Fibroblast of skin of abdomen (primary cell): ENCODE measurements at regions not wholly inside any gene's neighbourhood (a gene's known extent, or its start where the extent isn't known, plus 50 kb on each side); places are given as distances from the start of the nearest gene placed in this dataset.
A peak's percentile ranks its signal among the peaks of the same experiment; 100 is the strongest.

Source experiments
- DNase-seq: peaks from one replicate; pipeline ENCODE4 v3.0.0-alpha.2; 2013

DNA sequence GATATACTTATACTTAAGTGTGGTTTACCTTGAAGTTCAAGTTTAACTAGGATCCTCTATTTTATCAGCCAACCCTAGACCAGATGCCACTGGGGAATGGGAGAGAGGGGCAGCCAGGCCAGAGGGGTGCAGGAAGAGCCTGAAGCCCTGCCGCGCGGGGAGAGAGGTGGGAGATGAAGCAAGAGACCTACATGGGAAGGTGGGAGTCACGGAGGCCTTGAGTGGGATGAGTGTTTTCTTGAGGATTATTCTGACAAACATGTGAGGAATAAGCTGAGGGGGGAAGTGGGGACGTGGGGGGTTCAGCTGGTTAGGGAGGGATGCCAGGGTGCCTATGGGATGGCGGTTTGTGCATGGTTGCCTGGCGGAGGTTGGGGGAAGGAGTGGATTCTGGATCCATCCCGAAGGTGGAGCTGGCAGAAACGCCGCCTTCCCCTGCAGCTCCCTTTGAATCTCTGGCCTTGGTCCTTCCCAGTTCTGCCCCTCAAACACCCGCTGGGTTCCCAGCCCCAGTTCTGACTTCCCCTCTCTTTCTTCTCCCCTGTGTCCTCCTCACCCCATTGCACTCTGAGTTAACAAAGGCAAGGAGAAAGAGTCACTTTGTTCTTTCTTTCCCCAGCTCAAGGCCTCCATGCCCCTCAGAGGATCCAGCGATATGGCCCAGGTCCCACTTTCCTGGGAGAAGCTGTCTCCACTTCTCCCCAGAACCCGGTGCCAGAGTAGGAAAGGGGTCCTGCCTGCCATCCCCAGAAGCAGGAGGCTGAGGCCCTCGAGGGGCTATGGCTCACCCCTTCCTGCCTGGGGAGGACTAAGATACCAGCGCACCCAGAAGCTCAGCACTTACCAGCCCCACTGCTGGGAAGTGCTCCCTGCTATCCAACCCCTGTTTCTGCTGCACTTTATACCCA, 274.2 kb downstream of the UACA start:
- DNase-seq = no peak

DNA sequence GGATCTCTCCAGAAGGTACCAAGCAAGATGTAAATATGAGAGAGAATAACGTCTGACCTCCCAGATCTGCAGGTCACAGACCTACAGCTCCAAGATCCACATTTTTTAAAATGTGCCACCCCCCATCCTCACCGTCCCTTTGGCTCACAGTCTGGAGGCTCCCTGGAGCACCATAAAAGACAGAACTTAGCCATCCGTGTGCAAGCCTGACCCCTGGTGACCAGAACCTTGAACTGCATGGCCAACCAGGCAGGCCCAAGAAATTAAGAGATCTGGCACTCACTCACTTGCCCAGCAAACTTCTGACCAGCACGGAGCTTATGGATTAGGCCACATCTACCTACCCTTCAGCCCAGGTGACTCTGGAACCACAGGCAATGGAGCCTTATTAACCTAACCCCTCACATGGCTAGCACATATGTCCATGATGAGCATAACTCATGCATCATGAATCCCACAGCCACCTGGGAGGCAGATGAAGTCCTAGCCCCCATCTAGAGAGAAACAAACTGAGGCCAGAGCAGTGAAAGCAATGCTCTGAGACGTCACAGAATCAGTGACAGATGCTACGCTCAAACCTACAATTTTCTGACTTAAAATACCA, 275.3 kb downstream of the UACA start:
- DNase-seq = peak; percentile 63

DNA sequence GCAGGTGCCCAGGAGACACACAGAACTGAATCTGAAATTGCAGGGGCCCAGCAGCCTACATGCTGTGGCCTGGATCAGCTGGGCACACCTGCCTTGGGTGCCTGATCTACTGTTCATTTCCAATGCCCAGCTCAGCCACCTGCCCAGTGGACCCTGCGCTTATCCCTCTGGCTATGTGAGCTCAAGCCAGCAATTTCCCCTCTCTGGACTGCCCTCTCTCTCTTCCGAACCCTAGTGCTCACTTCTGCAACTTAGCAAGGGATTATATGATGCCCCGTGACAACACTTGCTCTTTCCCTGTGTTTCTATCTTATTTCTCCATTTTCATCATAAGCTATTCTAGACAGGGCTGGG, 276.0 kb downstream of the UACA start:
- no peak for DNase-seq

DNA sequence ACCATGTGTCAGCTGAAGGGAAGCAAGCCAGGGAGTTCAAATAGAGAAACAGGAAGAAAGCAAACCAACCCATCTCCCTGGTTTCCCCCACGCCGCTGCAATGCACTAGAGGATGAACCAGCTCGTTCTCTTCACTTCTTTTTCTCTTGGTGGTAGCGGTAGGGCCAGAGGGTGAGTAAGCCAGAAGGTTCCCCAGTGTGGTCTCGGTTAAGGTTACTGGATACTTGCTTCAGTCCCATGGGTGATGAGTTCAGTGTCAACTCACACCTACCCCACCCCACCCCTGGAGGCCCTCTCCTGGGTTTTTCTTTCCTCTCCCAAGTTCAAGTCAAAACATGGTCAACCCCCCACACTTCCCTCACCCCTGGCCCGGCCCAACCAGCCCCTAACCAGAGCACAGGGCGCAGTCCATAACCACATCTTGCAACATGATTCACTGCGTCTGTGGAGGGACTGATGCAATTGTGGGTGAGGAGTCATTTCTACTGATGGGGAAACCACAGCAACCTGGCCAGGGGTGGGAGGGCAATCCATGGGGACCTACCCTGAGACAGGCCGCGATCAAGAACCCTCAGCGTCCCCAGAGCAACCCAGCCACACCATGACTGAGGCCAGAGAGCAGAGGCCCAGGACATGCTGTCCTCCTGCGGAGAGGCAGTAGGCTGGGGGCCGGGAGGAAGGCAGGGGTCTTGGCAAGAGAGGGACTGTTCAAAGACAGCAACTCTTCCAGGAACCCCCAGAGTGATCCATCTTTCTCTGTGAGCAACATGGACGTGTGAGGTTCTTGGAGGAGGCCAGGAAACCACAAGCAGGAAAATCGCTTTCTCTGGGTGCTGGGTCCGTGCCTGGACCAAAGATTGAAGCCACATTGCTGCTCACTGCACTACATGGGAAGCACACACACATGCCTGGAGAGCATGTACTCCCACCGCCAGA, 276.6 kb downstream of the UACA start:
- peak; percentile 96 for DNase-seq

DNA sequence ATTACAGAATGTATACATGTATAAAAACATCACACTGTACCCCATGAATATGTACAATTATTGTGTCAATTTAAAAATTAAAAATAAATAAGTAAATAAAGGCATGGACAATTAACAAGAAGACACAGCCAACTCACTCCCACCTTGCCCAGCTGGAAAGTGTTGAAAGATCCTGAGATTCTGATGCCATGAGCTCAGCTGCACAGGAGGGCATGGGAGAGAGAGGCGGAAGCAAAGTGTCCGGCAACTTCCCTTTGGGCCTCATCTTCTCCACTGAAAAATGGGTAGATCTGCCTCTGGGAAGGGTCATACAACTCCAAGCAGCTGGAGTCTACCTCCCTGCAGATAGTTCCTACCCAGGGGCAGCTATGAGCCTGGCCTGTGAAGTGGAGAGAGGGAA, 277.3 kb downstream of the UACA start:
- no peak for DNase-seq

DNA sequence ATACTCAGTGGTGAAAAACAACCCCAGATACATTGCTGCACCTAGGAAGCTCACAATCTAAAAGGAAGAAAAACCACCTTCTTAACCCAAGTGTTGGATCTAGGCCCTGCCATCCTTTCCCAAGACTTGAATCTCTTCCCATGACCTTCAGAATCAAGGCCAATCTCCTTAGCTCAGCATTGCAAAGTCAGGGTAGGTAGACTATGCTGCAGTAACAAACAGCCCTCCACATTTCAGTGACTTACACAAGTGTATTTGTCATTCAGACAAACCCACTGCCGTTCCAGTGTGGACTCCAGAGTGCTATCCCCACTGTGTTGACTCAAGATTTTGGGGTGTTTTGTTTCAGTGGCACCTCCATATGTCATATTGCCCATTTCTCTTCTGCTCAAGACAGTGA, 278.4 kb downstream of the UACA start:
- DNase-seq = no peak

DNA sequence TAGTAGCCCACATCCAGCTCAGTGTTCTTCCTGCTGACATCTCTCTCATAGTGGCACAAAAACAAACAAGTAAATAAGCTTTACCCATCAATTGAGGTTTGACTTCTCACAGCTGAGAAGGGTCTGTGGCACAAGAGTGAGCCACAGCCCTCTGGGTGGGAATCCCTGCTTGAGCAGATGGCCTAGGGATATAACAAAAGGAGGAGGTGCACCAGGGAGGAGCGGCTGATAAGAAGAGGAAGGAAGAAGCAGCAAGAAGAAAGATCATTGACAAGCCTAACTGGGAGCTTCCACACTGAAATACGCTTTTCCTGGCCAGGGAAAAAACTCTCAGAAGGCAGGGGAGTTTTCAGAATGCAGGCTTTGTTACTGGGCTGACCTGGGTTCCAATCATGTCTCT, 279.8 kb downstream of the UACA start:
- no peak for DNase-seq

DNA sequence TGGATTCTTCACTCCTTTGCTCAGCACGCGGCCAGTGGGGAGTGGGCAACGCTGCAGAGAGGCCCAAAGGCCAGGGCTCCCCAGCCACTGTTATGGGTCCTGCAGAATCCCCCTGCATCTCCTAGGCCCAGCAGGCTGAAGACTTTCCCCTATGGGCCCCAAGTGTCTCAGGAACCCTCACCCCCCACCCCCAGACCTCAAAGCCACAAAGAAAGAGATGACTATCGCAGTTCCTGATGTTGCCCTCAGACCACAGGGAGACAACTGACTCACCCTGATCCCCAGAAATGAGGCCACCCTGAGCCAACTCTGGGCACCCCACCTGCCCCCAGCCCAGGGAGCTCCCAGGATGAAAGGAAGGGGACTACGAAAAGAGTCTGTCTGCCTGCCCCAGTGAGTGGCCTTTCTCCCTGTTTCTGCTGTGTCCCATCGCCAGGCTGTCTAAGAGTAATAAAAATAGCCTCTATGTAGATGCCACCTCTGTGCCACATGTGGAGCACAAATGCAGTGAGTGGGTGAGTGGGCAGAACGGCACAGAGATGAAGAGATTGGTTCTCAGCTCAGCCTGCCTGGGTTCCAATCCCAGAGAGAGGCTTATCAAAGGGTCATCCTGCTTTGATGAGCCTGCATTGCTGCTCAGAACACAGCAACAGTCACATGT, 283.0 kb downstream of the UACA start:
- no peak for DNase-seq

DNA sequence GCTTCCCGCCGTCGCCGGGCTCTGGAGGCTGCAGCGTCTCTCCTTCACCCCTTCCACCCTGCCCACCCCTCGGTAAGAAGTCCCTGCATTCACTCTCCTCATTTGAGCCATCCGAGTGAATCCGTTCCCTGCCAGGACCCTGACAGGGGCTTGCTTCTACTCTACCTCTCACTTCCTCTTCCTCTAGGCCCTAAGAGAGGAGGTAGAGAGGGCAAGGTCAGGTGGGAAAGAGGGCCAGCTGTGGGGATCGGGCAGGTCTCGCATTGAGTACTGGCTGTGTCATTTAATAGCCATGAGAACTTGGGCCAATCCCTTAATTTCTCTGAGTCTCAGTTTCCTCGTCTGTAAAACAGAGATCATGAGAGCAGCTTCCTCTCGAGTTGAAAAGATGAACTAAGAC, 283.6 kb downstream of the UACA start:
- no peak for DNase-seq

DNA sequence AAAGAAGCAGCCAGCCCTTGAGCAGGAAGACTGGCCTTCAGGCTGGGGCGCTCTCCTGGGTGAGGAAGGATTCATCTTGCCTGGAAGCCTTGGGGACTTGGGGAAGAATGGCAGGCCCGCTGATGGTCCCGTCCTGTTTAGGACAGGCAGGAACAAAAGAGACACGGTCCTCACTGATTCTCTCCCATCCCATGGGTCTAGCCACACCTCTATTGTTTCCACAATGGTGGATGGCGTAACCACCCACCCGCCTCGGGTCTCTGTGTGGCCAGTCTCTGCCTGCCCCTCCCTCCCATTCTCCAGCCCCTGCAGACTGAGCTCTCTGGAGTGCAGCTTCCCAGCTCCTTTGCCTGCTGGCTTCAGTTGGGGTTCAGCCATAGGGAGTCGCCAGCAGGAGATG, 284.3 kb downstream of the UACA start:
- no peak for DNase-seq

DNA sequence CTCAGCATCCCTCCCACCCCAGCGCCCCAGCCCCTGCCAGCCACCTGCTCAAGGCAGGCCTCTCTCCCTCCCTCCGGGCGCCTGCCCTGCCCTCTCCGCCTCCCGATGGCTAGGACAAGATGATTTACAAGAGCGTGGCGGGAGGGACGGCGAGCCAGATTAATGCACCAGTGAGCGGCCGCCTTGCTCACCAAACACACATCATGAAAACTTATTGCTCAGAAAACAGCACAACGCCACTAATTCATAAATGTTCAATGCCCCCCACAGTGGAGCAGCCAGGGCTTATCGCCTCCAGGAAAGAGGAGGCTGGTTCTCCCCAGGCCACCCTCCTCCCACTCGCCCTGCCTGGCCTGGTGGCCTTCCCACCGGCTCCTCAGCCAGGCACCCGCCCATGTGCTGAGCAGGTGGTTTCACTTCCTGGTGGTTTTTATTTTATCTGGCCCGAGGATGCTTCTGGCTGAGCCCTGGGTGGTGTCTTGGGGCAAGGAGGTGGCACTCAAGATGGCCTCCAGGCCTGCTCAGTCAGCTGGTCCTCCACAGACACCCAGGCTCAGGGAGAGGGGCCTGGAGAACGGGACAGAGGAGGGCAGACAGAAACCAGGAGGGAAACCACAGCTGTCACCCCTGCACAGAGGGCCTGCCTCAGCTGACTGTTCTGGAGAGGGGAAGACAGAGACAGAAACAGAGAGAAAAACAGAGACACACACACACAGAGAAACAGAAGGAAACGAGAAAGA, 284.9 kb downstream of the UACA start:
- no peak for DNase-seq

DNA sequence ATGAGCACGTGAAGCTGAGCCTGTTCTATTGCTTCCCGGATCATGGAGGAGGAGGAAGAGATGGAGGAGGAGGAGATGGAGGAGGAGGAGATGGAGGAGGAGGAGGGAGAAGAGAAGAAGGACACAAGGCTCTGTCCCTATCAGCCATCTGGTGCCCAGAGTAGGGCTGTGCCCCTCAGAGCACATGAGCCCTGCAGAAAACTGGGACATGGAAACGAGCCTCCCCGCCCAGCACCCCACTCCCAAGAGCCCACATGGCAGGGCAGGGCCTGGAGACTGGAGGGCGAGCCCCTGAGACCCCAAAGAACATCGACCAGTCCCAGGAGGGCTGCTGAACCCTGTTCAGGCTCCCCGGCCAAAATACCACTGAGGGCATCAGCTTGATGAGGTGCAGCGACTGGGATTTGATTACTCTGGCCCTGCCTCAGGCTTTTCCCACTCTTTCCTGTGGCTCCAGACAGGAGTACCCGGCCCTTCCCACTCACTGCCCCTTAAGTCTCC, 285.6 kb downstream of the UACA start:
- DNase-seq = no peak

DNA sequence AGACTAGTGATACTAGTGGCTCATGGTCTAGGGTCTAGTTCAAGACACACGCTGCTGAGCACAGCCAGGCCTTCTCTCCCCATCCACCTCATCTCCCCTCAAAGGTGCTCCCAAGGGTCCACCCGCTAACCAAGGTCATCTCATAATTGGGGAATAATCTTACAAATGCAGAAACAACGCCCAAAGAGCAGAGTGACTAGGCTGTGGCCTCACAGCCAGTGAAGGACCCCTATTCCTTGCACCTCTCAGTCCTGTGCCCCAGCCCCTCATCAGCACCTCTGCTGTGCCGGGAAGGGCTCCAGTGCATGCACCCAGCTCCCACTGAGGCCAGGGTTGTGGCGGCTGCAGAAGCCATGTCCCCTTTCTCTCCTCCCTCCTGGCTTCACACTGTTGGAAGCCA, 286.9 kb downstream of the UACA start:
- no peak for DNase-seq

DNA sequence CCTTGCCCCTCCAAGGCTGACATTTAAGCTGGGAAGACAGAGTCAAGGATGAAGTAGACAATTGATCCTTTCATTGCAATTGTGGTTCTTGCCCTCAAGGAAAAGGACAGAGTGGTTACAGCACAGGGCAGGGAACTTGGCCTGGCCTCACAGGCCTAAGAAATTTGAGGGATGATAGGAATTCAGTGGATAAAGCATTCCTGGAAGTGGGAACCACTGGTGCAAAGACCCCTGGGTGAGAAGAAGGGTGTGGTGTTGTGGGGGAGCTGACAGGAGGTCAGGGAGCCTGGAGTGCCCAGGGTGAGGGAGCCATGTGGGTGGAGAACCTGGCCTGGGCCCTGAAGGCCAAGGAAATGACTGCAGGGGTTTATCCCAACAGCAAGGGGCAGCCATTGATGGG, 287.4 kb downstream of the UACA start:
- no peak for DNase-seq

DNA sequence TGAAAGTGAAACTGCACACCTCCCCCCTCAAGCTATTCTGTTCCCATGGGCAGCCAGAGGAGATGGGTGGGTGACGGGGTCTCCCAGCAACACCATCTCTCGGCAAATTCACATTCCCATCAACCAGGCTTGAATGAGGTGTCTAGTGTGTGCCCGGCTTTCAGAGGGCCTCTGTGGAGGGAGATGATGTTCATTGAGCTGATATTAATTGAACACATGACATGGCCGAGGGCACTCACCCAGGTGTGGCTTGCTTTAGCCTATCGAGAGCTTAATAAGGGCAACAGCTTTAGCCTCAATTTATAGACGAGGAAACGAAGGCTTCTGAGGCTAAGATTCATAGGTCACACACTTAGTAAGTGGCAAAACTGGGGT, 288.0 kb downstream of the UACA start:
- DNase-seq = no peak

DNA sequence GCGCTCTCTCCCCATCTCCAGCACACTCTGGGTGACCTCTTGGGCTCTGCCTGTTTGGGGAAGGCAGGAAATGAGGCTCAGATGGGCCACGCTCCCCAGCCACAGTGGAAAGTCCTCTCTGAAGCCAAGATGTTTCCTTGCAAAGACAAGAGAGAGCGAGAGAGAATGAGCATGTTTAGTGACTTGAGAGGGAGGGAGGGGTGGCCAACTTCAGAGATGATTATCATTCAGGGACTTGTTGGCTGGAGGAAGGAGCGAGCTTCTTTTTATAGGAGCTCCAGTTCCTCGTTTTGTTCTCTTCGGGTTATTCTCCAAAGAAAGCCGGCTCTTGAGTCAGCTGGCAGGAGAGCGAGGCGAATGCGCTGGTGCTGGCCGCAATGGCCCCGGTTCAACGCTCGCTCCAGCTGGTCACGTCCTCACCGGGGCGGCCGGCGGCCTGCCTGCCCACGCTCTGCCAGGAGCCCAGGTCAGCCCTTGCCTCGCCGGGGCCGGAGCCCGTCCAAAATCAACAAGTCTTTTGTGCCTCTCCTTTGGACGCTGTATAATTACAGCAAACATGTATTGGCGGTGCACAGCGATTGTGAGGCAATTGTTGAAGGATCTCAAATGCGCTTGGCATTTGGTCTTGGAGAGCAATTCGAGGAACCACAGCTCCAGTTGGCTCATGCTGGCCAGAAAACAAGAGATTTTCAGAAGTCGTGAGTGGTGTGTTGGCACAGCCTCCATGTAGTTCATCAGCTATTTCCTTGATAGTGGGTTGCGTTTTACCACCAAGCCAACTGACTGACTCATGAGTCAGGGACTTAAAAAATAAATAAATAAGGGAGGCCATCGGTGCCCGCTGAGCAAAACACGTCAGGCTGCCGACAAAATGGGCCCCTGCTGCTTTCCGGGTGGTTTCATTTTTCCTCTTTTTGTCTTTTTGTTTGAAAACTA, 288.6 kb downstream of the UACA start:
- DNase-seq = peak; percentile 52

DNA sequence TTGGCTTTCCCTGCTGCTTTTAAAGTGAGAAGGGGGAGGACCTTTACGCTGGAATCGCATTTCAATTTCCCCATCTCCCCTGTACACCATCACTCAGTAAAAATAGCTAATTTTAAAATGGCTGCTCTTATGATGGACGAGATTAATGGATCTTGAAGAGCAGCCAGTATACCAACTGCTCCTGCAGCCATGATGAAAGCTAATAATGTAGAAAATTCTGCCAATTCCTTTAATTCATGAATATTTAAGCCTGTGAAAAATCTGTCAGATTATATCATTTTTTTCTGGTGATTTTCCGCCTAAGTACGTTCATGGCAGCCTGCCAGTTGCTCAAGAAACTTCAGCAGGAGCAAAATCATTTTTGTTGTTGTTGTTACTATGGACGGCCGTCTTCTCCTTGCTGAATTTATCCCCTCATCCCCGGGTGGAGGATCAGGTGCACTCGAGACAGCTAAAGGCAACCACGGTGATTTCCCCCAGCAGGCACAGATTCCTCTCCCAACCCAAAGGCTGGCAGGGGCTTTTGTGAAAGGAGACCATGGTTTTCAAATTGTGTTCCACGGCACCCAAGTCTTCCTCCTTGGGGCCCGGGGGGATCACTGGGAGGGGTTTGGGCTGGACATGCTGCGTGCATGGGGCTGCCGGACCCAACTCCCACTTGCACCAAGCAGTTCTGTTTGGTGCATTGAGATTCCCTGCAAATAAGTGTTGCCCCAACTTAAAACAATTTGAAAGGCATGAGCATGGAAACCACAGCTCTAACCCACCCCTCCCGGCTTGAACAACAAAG, 289.6 kb downstream of the UACA start:
- peak; percentile 23 for DNase-seq

DNA sequence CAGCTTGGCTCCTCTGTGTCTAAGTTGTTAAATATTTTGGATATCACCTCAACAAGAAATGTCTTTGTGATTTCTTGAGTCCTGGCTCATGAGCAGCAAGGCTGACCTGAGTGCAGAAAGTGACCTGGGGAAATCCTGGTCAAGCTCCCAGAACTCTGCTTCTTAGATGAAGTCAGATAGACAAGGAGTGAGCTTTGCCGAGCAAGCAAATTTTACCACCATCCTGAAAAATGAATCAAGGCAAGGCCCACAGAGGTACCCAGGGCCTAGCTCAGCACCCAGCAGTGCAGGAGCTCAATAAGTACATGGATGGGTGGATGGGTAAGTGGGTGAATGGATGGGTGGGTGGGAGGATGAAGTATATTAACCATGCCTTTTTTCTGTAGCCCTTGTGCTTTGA, 291.8 kb downstream of the UACA start:
- DNase-seq = no peak

DNA sequence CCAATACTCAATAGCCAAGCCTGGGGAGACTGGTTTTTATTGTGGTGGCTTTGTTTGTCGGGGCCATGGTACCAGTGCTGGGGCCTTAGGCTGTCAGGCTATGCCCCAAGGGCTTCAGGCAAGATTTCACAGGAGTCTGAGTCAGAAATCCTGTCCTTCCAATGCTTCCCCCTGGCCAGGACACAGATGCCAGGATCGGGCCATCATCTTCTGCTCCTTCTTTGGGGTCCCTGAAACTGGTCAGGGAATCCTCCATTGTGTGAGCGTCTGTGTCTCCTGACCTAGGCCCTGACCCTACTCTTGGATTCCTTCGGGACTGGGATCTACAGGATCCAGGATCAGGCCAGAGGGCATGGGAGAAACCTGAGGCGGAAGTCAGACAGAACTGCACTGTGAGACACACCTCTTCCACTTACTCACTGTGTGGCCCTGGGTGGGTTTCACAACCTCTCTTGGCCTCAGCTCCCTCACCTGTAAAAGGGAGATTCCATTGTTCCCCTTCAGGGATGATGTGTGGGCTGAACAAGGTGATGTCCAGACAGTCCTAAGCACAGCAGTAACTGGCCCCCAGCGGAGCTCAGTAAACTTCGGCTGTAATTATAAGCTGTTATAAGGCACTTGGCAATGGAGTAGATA, 292.7 kb downstream of the UACA start:
- no peak for DNase-seq
